ENCODE measurements at regions not wholly inside any gene's neighbourhood (a gene's known extent, or its start where the extent isn't known, plus 50 kb on each side); places are given as distances from the start of the nearest gene placed in this dataset.

GRCh38 chr7:25552998-25553397 lies 324.7 kb upstream of the NPVF start:
- no peak for DNase-seq (ENCODE audit: low spot score)

DNA sequence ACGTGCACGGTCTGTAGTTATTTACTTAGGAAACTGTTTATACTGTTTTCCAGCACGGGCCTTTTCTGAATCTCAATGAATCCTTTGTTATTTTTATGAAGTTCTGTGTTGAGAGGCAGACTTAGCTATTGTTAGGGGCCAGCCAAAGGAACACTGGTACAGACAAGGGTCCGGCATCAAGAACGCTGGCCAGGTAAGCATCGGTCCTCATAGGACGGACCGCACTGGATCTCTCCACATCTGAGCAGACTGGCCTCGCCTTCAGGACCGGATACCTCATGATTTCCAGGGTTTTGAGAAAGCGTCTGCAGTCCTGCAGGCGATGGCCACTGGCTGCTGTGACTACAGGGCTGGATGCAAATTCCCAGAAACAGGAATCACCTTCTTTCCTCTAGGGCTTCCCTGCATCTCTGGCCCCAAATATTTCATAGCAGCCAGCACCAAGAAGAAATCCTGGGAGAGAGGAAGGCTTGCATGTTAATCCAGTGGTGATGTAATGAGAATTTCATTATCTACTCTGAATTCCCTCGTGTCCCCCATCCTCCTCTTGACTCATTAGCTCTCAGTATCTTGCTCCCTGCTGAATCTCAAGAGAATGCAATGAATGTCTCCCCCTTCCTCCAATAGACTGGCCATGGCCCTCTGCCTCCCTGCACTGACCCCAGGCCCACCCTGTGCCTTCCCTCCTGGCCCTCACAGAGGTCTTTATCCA lies 325.4 kb upstream of the NPVF start:
- no peak for DNase-seq (ENCODE audit: low spot score)

DNA sequence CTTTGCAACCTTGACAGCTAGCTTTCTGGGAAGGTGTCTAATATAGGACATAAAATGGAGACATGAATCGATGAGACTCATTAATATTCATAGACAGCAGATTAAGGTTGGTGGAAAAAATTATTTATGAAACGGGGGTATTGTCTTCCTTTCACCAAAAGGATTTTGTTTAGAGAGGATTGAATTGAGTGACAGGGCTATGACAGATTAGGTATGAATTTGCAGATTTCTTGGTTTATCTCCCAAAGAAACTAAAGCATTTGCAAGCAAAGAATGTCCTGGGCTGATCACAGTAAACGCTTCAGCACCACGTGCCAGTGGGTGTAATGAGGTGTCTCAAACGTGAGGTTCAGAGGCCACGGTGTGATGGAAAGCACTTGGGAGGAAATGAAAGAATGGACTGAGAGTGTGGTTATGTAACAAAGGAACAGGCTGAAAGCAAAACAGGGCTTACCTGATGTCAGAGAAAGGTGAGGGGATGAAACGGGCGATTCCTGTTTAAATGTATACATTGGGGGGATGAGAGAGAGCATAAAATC lies 329.2 kb upstream of the NPVF start:
- DNase-seq (ENCODE audit: low spot score): no peak

- DNase-seq (ENCODE audit: low spot score): no peak
Observed at GRCh38 chr7:25557930-25558329, 329.6 kb upstream of the NPVF start.

- no peak for DNase-seq (ENCODE audit: low spot score)
Observed at GRCh38 chr7:25558605-25559004, 330.3 kb upstream of the NPVF start.

DNA sequence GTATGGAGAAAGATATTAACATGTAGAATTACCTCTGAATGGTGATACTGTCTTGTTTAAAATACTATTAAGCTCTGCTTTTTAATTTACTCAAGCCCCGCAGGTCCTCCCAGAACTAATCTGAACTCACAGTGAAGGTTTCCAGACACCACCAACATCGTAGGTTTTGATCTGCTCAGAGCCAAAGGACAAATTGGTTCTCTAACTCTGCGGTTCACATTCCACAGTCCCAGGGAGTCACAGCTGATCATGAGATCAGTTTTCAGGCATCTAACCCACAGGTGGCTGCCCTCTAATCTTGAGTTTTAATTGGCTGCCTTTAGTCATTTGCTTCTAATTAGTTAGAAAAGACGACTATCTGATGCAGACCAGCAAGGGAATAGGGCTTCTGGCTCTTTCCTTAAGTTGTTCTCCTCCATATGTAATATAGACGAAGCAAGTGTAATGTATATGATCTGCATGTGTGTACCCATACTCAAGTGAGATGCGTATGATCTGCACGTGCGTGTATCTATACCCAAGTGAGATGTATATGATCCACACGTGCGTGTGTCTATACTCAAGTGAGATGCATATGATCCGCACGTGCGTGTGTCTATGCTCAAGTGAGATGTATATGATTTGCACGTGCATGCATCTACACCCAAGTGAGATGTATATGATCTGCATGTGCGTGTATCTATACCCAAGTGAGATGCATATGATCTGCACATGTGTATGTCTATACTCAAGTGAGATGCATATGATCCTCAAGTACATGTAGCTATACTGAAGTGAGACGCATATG lies 331.5 kb upstream of the NPVF start:
- no peak for DNase-seq (ENCODE audit: low spot score)

DNA sequence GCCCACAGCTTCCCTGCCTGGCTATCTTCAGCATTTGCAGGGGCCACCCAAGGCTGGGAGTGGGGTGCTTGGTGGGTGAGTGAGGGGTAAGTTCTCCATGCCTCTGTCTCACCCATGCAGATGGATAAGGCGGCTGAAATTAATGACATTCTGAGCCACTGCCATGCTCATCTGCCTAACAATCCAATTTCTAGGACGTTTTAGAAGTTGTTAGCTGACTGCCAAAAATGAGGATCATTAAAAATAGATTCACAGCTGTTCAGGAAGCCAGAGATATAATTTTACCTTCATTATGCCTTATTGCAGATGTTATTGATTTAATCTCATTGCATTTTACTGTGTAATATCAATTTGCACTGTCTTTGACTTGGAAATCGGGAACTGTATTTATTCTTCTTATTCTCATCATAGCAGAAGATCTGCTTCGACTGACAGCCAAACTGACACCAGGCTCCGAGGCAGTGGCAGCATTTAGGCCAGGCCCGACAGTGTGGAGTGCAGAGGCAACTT lies 334.4 kb upstream of the NPVF start:
- DNase-seq (ENCODE audit: low spot score): no peak

DNA sequence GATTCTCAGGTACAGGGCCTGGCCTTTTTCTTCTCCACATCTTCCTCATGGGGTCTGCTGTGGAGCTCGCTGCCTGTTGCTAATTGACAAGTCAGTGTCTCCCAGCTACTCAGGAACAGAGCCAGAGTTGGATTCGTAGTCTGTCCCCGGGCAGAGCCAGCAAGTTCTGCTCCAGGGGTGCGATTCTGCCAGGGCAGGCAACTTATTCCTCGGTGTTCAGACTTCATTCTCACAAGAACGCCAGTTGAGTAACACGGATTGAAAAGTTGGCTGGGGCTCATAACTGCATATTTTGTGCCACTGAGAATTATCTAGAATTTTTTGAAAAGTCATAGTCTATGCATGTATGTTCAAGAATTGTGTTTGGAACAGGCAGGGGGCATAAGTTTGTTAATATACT lies 336.7 kb upstream of the NPVF start:
- no peak for DNase-seq (ENCODE audit: low spot score)

DNA sequence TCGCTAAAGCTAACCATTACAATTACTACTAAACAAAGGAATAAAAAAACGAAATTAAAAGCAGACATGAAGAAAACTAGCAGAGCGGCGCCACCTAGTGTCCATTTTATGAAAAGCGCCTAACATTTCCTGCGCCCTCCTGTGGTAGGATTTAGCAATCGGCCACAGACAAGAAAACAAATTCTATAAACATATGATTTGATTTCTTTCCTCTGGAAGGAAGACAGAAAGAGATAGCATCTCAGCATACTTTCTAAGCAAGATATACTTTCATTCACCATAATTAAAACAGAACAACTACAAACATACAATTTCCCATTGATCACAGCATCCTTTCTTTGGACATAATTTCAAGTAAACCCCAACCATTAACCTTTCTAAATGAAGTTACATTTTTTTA lies 337.7 kb upstream of the NPVF start:
- DNase-seq (ENCODE audit: low spot score): peak; percentile 90

- DNase-seq (ENCODE audit: low spot score): no peak
Observed at GRCh38 chr7:25567430-25567829, 339.1 kb upstream of the NPVF start.

DNA sequence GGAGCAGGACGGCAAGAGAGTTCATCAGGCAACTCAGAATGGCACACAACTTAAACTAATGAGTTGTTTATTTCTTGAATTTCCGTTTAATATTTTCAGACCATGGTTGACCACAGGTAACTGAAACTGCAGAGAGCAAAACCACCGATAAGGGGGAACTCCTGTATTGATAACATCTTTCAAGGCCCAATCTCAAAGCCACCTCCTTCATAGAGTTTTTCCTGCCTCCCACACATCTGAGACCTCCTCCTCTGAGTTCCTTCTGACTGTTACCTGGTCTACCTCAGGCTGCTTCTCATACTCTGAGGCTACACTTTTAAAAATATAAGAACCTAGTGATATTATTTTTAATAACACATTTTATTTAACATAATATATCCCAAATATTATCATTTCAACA lies 341.5 kb upstream of the NPVF start:
- DNase-seq (ENCODE audit: low spot score): no peak

GRCh38 chr7:25572423-25572822 lies 344.1 kb upstream of the NPVF start:
- no peak for DNase-seq (ENCODE audit: low spot score)

GRCh38 chr7:25574828-25575227 lies 346.5 kb upstream of the NPVF start:
- no peak for DNase-seq (ENCODE audit: low spot score)

GRCh38 chr7:25575634-25576033 lies 347.3 kb upstream of the NPVF start:
- DNase-seq (ENCODE audit: low spot score): no peak

DNA sequence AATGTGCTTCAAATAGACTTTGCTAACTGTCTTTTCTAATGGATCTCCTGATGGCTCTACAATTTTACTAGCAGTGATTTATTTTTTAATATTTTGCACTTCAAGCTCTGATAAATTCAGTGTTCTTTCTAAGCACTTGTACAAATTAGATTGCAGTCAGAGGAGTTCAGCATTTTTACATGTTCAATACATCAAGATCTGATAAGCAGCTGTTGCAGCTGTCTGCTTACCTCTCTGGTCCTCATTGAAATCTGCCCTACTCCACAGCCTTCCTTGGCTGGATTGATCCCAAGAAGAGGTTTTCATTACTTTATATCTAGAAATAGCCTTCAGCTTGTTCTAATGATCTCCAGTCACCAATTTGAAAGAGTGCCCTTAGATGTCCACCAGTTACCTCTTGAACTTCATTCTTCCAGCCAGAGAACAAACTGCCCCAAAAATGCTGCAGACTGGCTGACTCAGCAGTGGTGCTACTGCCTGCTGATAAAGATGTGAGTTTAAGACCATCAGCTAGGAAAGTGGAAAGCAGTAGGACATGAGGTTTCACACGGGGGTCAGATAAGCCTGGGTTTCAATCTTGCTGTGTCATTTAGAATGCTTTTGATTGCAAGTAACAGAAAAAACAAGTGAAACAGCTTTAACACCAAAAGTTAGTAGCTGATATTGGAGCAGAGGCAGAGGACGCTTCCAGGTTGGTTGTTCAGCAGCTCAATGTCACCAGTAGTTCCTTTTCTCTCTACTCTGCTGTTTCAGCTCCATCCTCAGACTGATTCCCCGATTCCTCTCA lies 350.9 kb upstream of the NPVF start:
- DNase-seq (ENCODE audit: low spot score): no peak

DNA sequence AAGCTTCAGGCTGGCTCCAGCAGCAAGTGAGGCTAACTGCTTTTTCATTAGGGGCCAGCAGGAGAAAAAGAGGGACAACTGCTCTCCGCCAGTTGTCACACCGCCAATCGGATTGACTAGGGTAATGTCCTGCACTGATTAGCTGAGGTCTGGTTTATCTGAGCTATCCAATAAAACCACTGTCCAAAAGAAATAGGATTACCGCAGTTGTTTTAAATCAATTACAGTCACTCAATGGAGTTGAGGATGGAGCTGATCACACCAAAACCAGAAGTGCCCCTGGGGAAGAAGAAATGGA lies 351.4 kb upstream of the NPVF start:
- DNase-seq (ENCODE audit: low spot score): no peak

GRCh38 chr7:25580141-25580540 lies 351.9 kb upstream of the NPVF start:
- no peak for DNase-seq (ENCODE audit: low spot score)

GRCh38 chr7:25583621-25584020 lies 355.3 kb upstream of the NPVF start:
- DNase-seq (ENCODE audit: low spot score): no peak

DNA sequence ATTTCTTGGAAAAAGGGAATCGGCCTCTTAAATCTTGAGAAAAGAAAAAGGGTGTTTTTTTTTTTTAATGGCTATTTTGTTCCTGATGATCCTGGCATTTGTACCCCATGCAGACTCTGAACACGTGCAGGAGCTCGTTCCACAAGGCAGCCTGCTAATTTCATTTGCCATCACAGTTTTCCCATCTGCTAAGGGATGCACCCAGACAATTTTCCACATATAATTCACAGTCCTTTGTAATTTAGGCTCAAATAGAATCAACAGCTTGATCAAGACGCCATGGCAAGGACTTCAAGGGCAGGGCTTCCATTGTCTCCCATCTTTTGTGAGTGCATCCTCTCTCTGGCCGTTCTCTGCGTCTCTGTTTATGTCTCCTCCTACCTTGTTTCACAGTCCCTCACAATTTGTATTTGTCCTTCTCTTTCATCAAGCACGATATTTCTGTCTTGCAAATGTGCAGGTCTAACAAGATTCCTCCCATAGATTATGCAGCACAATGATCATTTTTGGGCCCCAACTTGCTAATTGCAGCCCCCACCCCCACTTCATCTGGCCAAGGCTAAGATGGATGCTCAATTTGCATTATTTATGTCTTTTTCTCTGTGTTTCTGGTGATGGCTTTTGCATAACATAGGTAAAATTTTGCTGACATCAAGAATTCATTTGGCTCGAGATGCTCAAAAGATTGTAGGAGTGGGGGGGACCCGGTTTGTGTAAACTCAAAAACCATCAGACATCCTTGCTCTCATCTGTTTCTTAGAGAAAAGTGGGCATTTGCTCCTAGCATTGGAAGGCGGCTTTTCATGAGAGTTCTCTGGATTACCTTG lies 356.0 kb upstream of the NPVF start:
- DNase-seq (ENCODE audit: low spot score): no peak

DNA sequence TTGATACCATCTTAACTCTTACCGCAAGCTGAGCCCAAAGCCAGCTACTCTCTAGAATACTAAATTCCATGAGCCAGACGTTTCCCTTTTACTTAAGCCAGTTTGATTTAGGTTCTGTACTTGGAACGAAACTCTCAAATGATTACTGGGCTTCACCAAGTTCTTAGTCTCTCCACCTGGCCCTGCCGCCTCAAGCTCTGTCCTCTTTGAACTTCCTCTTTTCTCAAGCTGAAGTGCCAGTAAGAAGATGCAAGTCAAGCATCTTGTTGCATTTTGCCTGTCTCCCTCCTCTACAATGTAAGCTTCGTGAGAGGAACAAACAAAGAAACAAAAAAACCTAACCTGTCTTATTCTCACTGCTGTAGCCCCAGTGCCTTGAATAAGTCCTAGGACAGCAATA lies 358.2 kb upstream of the NPVF start:
- no peak for DNase-seq (ENCODE audit: low spot score)

DNA sequence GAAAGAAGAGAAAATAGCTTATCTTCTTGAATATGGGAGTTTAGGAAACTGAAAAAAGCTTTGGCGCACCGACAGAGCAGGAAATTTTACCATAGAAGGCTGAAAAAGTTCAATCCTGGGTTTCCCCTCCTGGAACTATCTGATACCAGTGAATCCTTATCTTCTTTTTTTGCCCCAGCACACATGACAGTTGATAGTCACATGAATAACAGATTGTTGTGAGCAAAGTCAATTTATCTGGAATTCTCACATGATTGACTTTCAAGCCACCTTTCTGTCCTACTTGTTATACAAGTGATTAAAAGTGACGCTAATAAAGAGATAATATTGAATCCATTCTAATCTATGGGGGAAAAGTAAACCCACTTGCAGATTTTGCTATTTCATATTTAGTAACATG lies 365.8 kb upstream of the NPVF start:
- no peak for DNase-seq (ENCODE audit: low spot score)
